A549 (cell line): ENCODE measurements at regions not wholly inside any gene's neighbourhood (a gene's known extent, or its start where the extent isn't known, plus 50 kb on each side); places are given as distances from the start of the nearest gene placed in this dataset.
"Not testable (repeated sequence)": the region's sequence is repeated elsewhere in the genome, so short reads cannot be mapped to it uniquely, and the experiment has no call there.

Experiments
- CHD4 ChIP-seq: fragments of 200-600 bp; sonication (generic); IDR thresholded peaks from 2 replicates; pipeline ENCODE4 v1.6.1; 2016; ENCODE audit warnings: antibody characterized with exemption, mild to moderate bottlenecking, borderline replicate concordance
- MYC ChIP-seq: IDR thresholded peaks from 2 replicates; pipeline ENCODE4 v1.6.1; 2012; ENCODE audit warnings: mild to moderate bottlenecking, inconsistent platforms, low read length, improper control_type of control experiment, borderline replicate concordance
- TF ChIP-seq, protein P1 (sequence below): fragments of >200 bp; sonication (Bioruptor Twin); formaldehyde crosslinking; IDR thresholded peaks from 3 replicates; pipeline ENCODE4 v1.5.1; 2016

DNA sequence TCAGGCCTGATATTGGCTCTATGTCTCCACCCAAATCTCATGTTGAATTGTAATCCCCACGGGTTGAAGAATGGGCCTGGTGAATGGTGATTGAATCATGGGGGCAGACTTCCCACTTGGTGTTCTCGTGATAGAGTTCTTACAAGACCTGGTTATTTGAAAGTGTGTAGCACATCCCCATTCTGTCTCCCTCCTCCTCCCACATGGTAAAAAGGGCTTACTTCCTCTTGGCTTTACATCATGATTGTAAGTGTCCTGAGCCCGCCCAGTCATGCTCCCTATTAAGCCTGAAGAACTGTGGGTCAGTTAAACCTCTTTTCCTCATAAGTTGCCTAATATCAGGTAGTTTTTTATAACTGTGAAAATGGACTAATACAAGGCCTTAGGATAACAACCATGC, 158.8 kb upstream of the ZNG1F start:
- TF ChIP-seq MYC, CHD4: not testable (repeated sequence)
- TF ChIP-seq, protein P1, sequence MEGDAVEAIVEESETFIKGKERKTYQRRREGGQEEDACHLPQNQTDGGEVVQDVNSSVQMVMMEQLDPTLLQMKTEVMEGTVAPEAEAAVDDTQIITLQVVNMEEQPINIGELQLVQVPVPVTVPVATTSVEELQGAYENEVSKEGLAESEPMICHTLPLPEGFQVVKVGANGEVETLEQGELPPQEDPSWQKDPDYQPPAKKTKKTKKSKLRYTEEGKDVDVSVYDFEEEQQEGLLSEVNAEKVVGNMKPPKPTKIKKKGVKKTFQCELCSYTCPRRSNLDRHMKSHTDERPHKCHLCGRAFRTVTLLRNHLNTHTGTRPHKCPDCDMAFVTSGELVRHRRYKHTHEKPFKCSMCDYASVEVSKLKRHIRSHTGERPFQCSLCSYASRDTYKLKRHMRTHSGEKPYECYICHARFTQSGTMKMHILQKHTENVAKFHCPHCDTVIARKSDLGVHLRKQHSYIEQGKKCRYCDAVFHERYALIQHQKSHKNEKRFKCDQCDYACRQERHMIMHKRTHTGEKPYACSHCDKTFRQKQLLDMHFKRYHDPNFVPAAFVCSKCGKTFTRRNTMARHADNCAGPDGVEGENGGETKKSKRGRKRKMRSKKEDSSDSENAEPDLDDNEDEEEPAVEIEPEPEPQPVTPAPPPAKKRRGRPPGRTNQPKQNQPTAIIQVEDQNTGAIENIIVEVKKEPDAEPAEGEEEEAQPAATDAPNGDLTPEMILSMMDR: not testable (repeated sequence)
